OCI-LY7 (cell line): ENCODE measurements at regions not wholly inside any gene's neighbourhood (a gene's known extent, or its start where the extent isn't known, plus 50 kb on each side); places are given as distances from the start of the nearest gene placed in this dataset.

Source experiments
- BruUV-seq: library from RNA; stranded (reverse); fragments of 400-500 nt; replicated peaks from 2 replicates; lab custom pipeline; 2021; lab: Mats Ljungman, UMichigan
- CTCF ChIA-PET: fragments of 300-600 bp; sonication (Branson Sonifier 250); formaldehyde crosslinking; loops from one replicate; lab custom pipeline; 2022; ENCODE audit warnings: antibody characterized with exemption; ENCODE audit not compliant: unreplicated experiment; lab: Charles Lee
- POLR2A ChIA-PET: fragments of 300-600 bp; sonication (Branson Sonifier 250); formaldehyde crosslinking; loops from one replicate; lab custom pipeline; 2022; ENCODE audit warnings: antibody characterized with exemption; lab: Charles Lee
- DNase-seq: peaks from one replicate; pipeline ENCODE4 v3.0.0-alpha.2; 2015; ENCODE audit warnings: low spot score
- H2AFZ ChIP-seq: fragments of 200-600 bp; sonication (generic), shearing (Covaris generic); 2 replicates; pipeline ENCODE4 v1.6.1; 2014; ENCODE audit warnings: mild to moderate bottlenecking, antibody characterized with exemption, low read length, moderate library complexity
- H3K27ac ChIP-seq: fragments of 200-600 bp; sonication (generic); 2 replicates; pipeline ENCODE4 v1.5.1; 2014; ENCODE audit warnings: mixed run types, low read depth, mild to moderate bottlenecking, moderate library complexity, low read length, inconsistent platforms; ENCODE audit not compliant: poor library complexity, severe bottlenecking
- H3K36me3 ChIP-seq: fragments of 200-600 bp; sonication (generic); 2 replicates; pipeline ENCODE4 v1.6.1; 2014; ENCODE audit warnings: mild to moderate bottlenecking, antibody characterized with exemption, low read length, moderate library complexity, mixed read lengths; ENCODE audit not compliant: insufficient read depth
- H3K4me1 ChIP-seq: fragments of 200-600 bp; sonication (generic); 2 replicates; pipeline ENCODE4 v1.5.1; 2014; ENCODE audit warnings: mild to moderate bottlenecking, low read length; ENCODE audit not compliant: insufficient read depth, poor library complexity, severe bottlenecking
- H3K4me2 ChIP-seq: fragments of 200-600 bp; sonication (generic); 2 replicates; pipeline ENCODE4 v1.6.1; 2014; ENCODE audit warnings: mild to moderate bottlenecking, low read length
- H3K4me3 ChIP-seq: fragments of 200-600 bp; sonication (generic); 2 replicates; pipeline ENCODE4 v1.5.1; 2014; ENCODE audit warnings: mild to moderate bottlenecking, low read depth, low read length; ENCODE audit not compliant: poor library complexity, severe bottlenecking
- H3K79me2 ChIP-seq: fragments of 200-600 bp; sonication (generic); 2 replicates; pipeline ENCODE4 v1.6.1; 2016; ENCODE audit warnings: low read depth, mild to moderate bottlenecking, low read length, moderate library complexity, mixed read lengths; ENCODE audit not compliant: insufficient read depth
- H3K9me2 ChIP-seq: fragments of 200-600 bp; sonication (generic); 2 replicates; pipeline ENCODE4 v1.6.1; 2016; ENCODE audit warnings: mild to moderate bottlenecking, low read length, mixed read lengths; ENCODE audit not compliant: insufficient read depth
- H3K9me3 ChIP-seq: fragments of 200-600 bp; sonication (generic); 2 replicates; pipeline ENCODE4 v1.6.1; 2014; ENCODE audit warnings: mild to moderate bottlenecking, mixed run types, low read length, mixed read lengths
- H4K20me1 ChIP-seq: fragments of 200-600 bp; sonication (generic); 2 replicates; pipeline ENCODE4 v1.6.1; 2014; ENCODE audit warnings: mild to moderate bottlenecking, antibody characterized with exemption, low read length, moderate library complexity, mixed read lengths; ENCODE audit not compliant: insufficient read depth
- EZH2phosphoT487 ChIP-seq: fragments of 200-600 bp; sonication (generic); IDR thresholded peaks from 2 replicates; pipeline ENCODE4 v1.6.1; 2018; ENCODE audit warnings: low read depth, borderline replicate concordance, mild to moderate bottlenecking, mixed run types, antibody characterized with exemption, low read length, moderate library complexity, mixed read lengths
- intact Hi-C: fragments of 100-400 bp; cut with micrococcal nuclease; formaldehyde crosslinking; loops from one replicate; pipeline ENCODE4 v1.10.0; 2022; ENCODE audit not compliant: unreplicated experiment
- TF ChIP-seq, protein P1 (sequence below): fragments of 200-600 bp; sonication (generic); conservative IDR thresholded peaks from 2 replicates; pipeline ENCODE4 v1.5.1; 2014; ENCODE audit warnings: mild to moderate bottlenecking, antibody characterized with exemption, low read length, moderate library complexity, mixed read lengths

DNA sequence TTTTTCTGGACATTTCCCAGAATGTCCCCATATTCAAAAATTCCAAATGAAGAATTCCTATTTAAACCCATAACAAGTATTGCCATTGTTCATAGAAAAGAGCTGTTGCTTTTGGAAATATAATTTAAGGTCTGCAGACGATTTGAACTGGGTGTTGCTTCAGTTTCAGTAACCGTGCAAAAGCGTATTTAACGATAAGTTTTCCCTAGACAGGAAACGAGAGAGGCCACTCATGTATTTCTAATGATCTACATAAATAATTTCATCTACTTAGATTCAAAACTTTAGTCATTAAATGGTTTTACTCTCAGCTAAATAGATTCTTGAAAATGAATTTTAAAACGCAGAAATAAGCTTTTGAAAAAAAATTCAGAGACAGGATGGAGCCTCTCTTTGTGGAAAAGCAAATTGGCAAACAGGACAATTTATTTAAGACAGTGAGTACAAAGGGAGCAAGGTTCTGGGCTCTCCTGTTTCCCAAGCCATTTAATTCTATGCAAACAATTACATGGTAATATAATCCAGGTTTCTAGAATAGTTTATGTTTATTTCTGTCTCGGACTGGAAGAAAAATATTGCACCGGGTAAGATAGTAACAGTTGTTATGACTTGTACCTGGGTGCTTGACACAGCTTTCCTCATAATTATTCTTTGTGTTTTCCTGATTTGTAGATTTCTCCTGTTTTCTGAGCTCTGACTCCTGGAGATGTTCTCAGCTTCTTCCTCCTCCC is 263.0 kb downstream of the BAMBI start:
- Histone ChIP-seq H3K9me2 (no peaks in the 10 kb centered on the region), H4K20me1 (no peaks in the 10 kb centered on the region), H3K36me3 (no peaks in the 10 kb centered on the region), H3K9me3 (no peaks in the 10 kb centered on the region), H2AFZ (no peak overlapping the region), H3K79me2 (no peaks in the 10 kb centered on the region), H3K27ac (no peak overlapping the region), H3K4me3 (no peak overlapping the region), H3K4me1 (no peaks in the 10 kb centered on the region), H3K4me2 (no peak overlapping the region)
- TF ChIP-seq, protein P1, sequence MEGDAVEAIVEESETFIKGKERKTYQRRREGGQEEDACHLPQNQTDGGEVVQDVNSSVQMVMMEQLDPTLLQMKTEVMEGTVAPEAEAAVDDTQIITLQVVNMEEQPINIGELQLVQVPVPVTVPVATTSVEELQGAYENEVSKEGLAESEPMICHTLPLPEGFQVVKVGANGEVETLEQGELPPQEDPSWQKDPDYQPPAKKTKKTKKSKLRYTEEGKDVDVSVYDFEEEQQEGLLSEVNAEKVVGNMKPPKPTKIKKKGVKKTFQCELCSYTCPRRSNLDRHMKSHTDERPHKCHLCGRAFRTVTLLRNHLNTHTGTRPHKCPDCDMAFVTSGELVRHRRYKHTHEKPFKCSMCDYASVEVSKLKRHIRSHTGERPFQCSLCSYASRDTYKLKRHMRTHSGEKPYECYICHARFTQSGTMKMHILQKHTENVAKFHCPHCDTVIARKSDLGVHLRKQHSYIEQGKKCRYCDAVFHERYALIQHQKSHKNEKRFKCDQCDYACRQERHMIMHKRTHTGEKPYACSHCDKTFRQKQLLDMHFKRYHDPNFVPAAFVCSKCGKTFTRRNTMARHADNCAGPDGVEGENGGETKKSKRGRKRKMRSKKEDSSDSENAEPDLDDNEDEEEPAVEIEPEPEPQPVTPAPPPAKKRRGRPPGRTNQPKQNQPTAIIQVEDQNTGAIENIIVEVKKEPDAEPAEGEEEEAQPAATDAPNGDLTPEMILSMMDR, result no peak
- TF ChIP-seq EZH2phosphoT487, result no peak
- BruUV-seq, result no TSS peak
- intact Hi-C loops, result no loop called here
- POLR2A ChIA-PET, result interaction anchor here (0.6 kb wide), 2 partner anchors 443 to 1087 kb away, joined by 3 to 4 read pairs; no protein-coding TSS in a partner anchor
- CTCF ChIA-PET, result no interaction called here
- no peak for DNase-seq

DNA sequence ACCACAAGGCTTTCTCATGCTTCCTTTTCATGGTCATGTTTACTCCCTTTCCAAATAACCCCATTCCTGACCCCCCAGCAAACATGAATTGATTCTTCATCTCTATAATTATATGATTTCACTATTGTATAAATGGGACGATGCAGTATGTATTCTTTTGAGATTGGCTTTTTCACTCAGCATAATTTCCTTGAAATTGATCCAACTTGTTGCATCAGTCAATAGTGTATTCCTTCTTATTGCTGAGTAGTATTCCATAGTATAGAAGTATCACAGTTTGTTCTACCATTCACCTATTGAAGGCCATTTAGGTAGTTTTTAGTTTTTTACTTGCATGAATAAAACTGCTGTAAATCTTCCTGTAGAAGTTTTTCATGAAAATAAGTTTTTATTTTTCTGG is 264.7 kb downstream of the BAMBI start:
- Histone ChIP-seq H3K9me3 (no peaks in the 10 kb centered on the region), H4K20me1 (no peaks in the 10 kb centered on the region), H3K36me3 (no peaks in the 10 kb centered on the region), H2AFZ (no peak overlapping the region), H3K9me2 (no peaks in the 10 kb centered on the region), H3K79me2 (no peaks in the 10 kb centered on the region), H3K4me2 (no peak overlapping the region), H3K4me1 (no peaks in the 10 kb centered on the region), H3K27ac (no peak overlapping the region), H3K4me3 (no peak overlapping the region)
- no TSS peak for BruUV-seq
- DNase-seq, result no peak
- intact Hi-C loops, result no loop called here
- TF ChIP-seq, protein P1, result no peak
- no peak for TF ChIP-seq EZH2phosphoT487
- POLR2A ChIA-PET, result no interaction called here
- CTCF ChIA-PET, result no interaction called here

DNA sequence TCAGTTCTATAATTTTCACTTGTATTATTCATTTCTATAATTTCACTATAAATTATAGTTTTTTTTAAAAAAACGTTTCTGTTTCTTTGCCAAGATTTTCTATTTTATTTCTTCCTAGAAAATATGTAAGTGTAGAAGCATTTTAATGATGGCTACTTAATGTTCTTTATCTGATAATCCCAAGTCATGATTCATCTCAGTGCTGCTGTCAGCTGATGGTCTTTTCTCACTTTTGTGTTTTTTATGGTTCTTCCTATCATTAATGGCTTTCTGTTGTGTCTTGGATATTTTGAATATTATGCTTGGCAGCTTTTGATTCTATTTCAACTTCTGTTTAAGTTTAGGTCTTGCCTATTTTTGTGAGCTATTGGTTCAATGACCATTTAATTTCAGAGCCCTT is 268.6 kb downstream of the BAMBI start:
- ChIA-PET CTCF (no interaction called here), POLR2A (no interaction called here)
- no peak for TF ChIP-seq EZH2phosphoT487
- TF ChIP-seq, protein P1, result no peak
- Histone ChIP-seq H3K9me3 (no peaks in the 10 kb centered on the region), H3K9me2 (no peaks in the 10 kb centered on the region), H3K79me2 (no peaks in the 10 kb centered on the region), H3K36me3 (no peaks in the 10 kb centered on the region), H3K4me1 (no peaks in the 10 kb centered on the region), H2AFZ (no peak overlapping the region), H3K27ac (no peak overlapping the region), H3K4me3 (no peak overlapping the region), H3K4me2 (no peak overlapping the region), H4K20me1 (no peaks in the 10 kb centered on the region)
- DNase-seq, result no peak
- intact Hi-C loops, result no loop called here
- BruUV-seq, result no TSS peak
